MG63 (cell line): ENCODE measurements at regions not wholly inside any gene's neighbourhood (a gene's known extent, or its start where the extent isn't known, plus 50 kb on each side); places are given as distances from the start of the nearest gene placed in this dataset.
"Not testable (repeated sequence)": the region's sequence is repeated elsewhere in the genome, so short reads cannot be mapped to it uniquely, and the experiment has no call there.

Source experiments
- DNase-seq: peaks from one replicate; pipeline ENCODE4 v3.0.0-alpha.2; 2020
- H3K27me3 ChIP-seq: fragments of 250-450 bp; sonication (Bioruptor Pico); 2 replicates; pipeline ENCODE4 v1.5.1; 2020; ENCODE audit warnings: mild to moderate bottlenecking, moderate library complexity
- H3K36me3 ChIP-seq: fragments of 250-450 bp; sonication (Bioruptor Pico); 2 replicates; pipeline ENCODE4 v1.5.1; 2020; ENCODE audit warnings: mild to moderate bottlenecking, moderate library complexity
- H3K4me3 ChIP-seq: fragments of 250-450 bp; sonication (Bioruptor Pico); 2 replicates; pipeline ENCODE4 v1.5.1; 2020; ENCODE audit warnings: mild to moderate bottlenecking, moderate library complexity
- H3K9me3 ChIP-seq: fragments of 250-450 bp; sonication (Bioruptor Pico); 2 replicates; pipeline ENCODE4 v1.5.1; 2020; ENCODE audit warnings: mild to moderate bottlenecking, moderate library complexity

GRCh38 chr7:63856466-63856865 is 142.2 kb upstream of the ZNF722 start:
- not testable (repeated sequence) for H3K36me3 ChIP-seq, H3K27me3 ChIP-seq, DNase-seq, H3K9me3 ChIP-seq, H3K4me3 ChIP-seq

- H3K4me3 ChIP-seq: no peak overlapping the region
- H3K36me3 ChIP-seq: no peaks in the 10 kb centered on the region
- no peaks in the 10 kb centered on the region for H3K27me3 ChIP-seq
- H3K9me3 ChIP-seq: no peaks in the 10 kb centered on the region
- no peak for DNase-seq
Observed at GRCh38 chr7:63867127-63867526, 131.5 kb upstream of the ZNF722 start.

GRCh38 chr7:63874242-63874641 is 124.4 kb upstream of the ZNF722 start:
- H3K27me3 ChIP-seq, DNase-seq, H3K9me3 ChIP-seq, H3K36me3 ChIP-seq, H3K4me3 ChIP-seq: not testable (repeated sequence)

GRCh38 chr7:63876707-63877322 is 121.8 kb upstream of the ZNF722 start:
- Histone ChIP-seq H3K9me3 (no peaks in the 10 kb centered on the region), H3K36me3 (no peaks in the 10 kb centered on the region), H3K4me3 (no peak overlapping the region), H3K27me3 (no peaks in the 10 kb centered on the region)
- DNase-seq: no peak

GRCh38 chr7:63887031-63887430 is 111.6 kb upstream of the ZNF722 start:
- no peak for DNase-seq
- H3K27me3 ChIP-seq: no peaks in the 10 kb centered on the region
- H3K4me3 ChIP-seq: no peak overlapping the region
- H3K36me3 ChIP-seq: no peaks in the 10 kb centered on the region
- H3K9me3 ChIP-seq: no peaks in the 10 kb centered on the region

- Histone ChIP-seq H3K36me3 (no peaks in the 10 kb centered on the region), H3K27me3 (no peaks in the 10 kb centered on the region), H3K9me3 (no peaks in the 10 kb centered on the region), H3K4me3 (no peak overlapping the region)
- DNase-seq: no peak
Observed at GRCh38 chr7:63899691-63900393, 98.8 kb upstream of the ZNF722 start.

- peak overlapping the region; percentile 21 for H3K4me3 ChIP-seq
- peak; percentile 58 for DNase-seq
- H3K27me3 ChIP-seq: no peaks in the 10 kb centered on the region
- no peaks in the 10 kb centered on the region for H3K9me3 ChIP-seq
- H3K36me3 ChIP-seq: no peaks in the 10 kb centered on the region
Observed at GRCh38 chr7:63900394-63901203, 98.0 kb upstream of the ZNF722 start.

- H3K9me3 ChIP-seq, H3K27me3 ChIP-seq, H3K36me3 ChIP-seq, DNase-seq: not testable (repeated sequence)
- peak overlapping the region; percentile 21 for H3K4me3 ChIP-seq
Observed at GRCh38 chr7:63901204-63901506, 97.5 kb upstream of the ZNF722 start.

- Histone ChIP-seq H3K36me3 (no peaks in the 10 kb centered on the region), H3K4me3 (no peak overlapping the region), H3K9me3 (no peaks in the 10 kb centered on the region), H3K27me3 (no peaks in the 10 kb centered on the region)
- DNase-seq: no peak
Observed at GRCh38 chr7:63918986-63919385, 79.7 kb upstream of the ZNF722 start.

GRCh38 chr7:63925262-63925625 is 73.4 kb upstream of the ZNF722 start:
- Histone ChIP-seq H3K27me3 (no peaks in the 10 kb centered on the region), H3K4me3 (no peak overlapping the region), H3K9me3 (no peaks in the 10 kb centered on the region), H3K36me3 (no peaks in the 10 kb centered on the region)
- no peak for DNase-seq

GRCh38 chr7:63925626-63926460 is 72.8 kb upstream of the ZNF722 start:
- Histone ChIP-seq H3K9me3 (no peaks in the 10 kb centered on the region), H3K27me3 (no peaks in the 10 kb centered on the region), H3K4me3 (no peak overlapping the region), H3K36me3 (no peaks in the 10 kb centered on the region)
- peak; percentile 8 for DNase-seq

- Histone ChIP-seq H3K27me3 (no peaks in the 10 kb centered on the region), H3K9me3 (no peaks in the 10 kb centered on the region), H3K36me3 (no peaks in the 10 kb centered on the region), H3K4me3 (no peak overlapping the region)
- no peak for DNase-seq
Observed at GRCh38 chr7:63927261-63927660, 71.4 kb upstream of the ZNF722 start.

GRCh38 chr7:63931057-63931600 is 67.5 kb upstream of the ZNF722 start:
- H3K27me3 ChIP-seq: no peaks in the 10 kb centered on the region
- H3K4me3 ChIP-seq: no peak overlapping the region
- no peak for DNase-seq
- no peaks in the 10 kb centered on the region for H3K36me3 ChIP-seq
- no peaks in the 10 kb centered on the region for H3K9me3 ChIP-seq

GRCh38 chr7:63931985-63932577 is 66.6 kb upstream of the ZNF722 start:
- H3K36me3 ChIP-seq: no peaks in the 10 kb centered on the region
- no peak overlapping the region for H3K4me3 ChIP-seq
- no peaks in the 10 kb centered on the region for H3K9me3 ChIP-seq
- no peaks in the 10 kb centered on the region for H3K27me3 ChIP-seq
- DNase-seq: no peak
